H1 (cell line): ENCODE measurements at regions not wholly inside any gene's neighbourhood (a gene's known extent, or its start where the extent isn't known, plus 50 kb on each side); places are given as distances from the start of the nearest gene placed in this dataset.

Source experiments
- CTCF ChIA-PET: fragments of 300-600 bp; sonication (Branson Sonifier 250); formaldehyde crosslinking; loops from one replicate; lab custom pipeline; 2021; ENCODE audit not compliant: partially characterized antibody; lab: Charles Lee
- POLR2A ChIA-PET: fragments of 300-600 bp; sonication (Branson Sonifier 250); formaldehyde crosslinking; loops from one replicate; lab custom pipeline; 2021; ENCODE audit warnings: inconsistent platforms; ENCODE audit not compliant: partially characterized antibody; lab: Charles Lee
- DNase-seq, 2 experiments: peaks; one replicate each; pipeline versions ENCODE4 v3.0.0 to v3.0.0-alpha.2; 2010 to 2022; ENCODE audit warnings: low spot score in 2 of 2, low read depth in 1 of 2, mixed read lengths in 1 of 2
- FAIRE-seq: peaks from 2 replicates; lab custom pipeline; 2011; peaks lifted over from hg19 to GRCh38; lab: Jason Lieb, UNC
- H2AFZ ChIP-seq: 2 replicates; pipeline ENCODE4 v1.8.1; 2012; ENCODE audit warnings: low read length, inconsistent platforms
- H2AK5ac ChIP-seq: 2 replicates; pipeline ENCODE4 v1.6.1; 2013; ENCODE audit warnings: low read depth, low read length
- H2BK120ac ChIP-seq: replicated peaks from 2 replicates; pipeline ENCODE3; 2013; ENCODE audit warnings: low read depth, low read length, inconsistent platforms
- H2BK12ac ChIP-seq: 2 replicates; pipeline ENCODE4 v1.6.1; 2013; ENCODE audit warnings: low read depth, low read length
- H2BK15ac ChIP-seq: 2 replicates; pipeline ENCODE4 v1.6.1; 2013; ENCODE audit warnings: low read length
- H2BK20ac ChIP-seq: 2 replicates; pipeline ENCODE4 v1.6.1; 2013; ENCODE audit warnings: low read length
- H2BK5ac ChIP-seq: 2 replicates; pipeline ENCODE4 v1.6.1; 2013; ENCODE audit warnings: low read depth, low read length
- H3K14ac ChIP-seq: 2 replicates; pipeline ENCODE4 v1.6.1; 2013; ENCODE audit warnings: inconsistent platforms; ENCODE audit not compliant: insufficient read length
- H3K18ac ChIP-seq: 2 replicates; pipeline ENCODE4 v1.6.1; 2013; ENCODE audit warnings: low read length; ENCODE audit errors: extremely low read depth
- H3K23ac ChIP-seq: 2 replicates; pipeline ENCODE4 v1.6.1; 2013; ENCODE audit warnings: inconsistent platforms; ENCODE audit not compliant: insufficient read length
- H3K23me2 ChIP-seq: 2 replicates; pipeline ENCODE4 v1.6.1; 2013; ENCODE audit warnings: low read depth, low read length
- H3K27ac ChIP-seq: 2 replicates; pipeline ENCODE4 v1.6.1; 2011; ENCODE audit warnings: low read depth, low read length, inconsistent platforms
- H3K27me3 ChIP-seq, 4 experiments: replicated peaks in 1 of 4; 1 replicate in 1 of 4; 2 replicates in 3 of 4; pipeline versions ENCODE4 v1.6.1 to v1.8.1; 2011 to 2013; ENCODE audit warnings: low read length in 3 of 4, mild to moderate bottlenecking in 3 of 4, inconsistent platforms in 2 of 4, mixed read lengths in 2 of 4, moderate library complexity in 1 of 4; ENCODE audit not compliant: control insufficient read depth in 3 of 4, insufficient read depth in 3 of 4; ENCODE audit errors: extremely low read depth in 1 of 4
- H3K36me3 ChIP-seq, 4 experiments: 2 replicates each; pipeline versions ENCODE4 v1.6.1 to v1.8.1; 2011 to 2013; ENCODE audit warnings: mild to moderate bottlenecking in 4 of 4, low read length in 3 of 4, moderate library complexity in 2 of 4, control low read depth in 1 of 4, inconsistent platforms in 1 of 4; ENCODE audit not compliant: insufficient read depth in 4 of 4, control insufficient read depth in 2 of 4
- H3K4ac ChIP-seq: replicated peaks from 2 replicates; pipeline ENCODE3; 2013; ENCODE audit warnings: low read length, low read depth, mixed read lengths, inconsistent platforms; ENCODE audit not compliant: insufficient read length
- H3K4me1 ChIP-seq, 4 experiments: replicated peaks in 1 of 4; 1 replicate in 1 of 4; 2 replicates in 3 of 4; pipeline versions ENCODE4 v1.6.1 to v1.8.1; 2011 to 2013; ENCODE audit warnings: low read length in 3 of 4, inconsistent platforms in 2 of 4, mixed read lengths in 1 of 4; ENCODE audit not compliant: insufficient read depth in 4 of 4, control insufficient read depth in 3 of 4
- H3K4me2 ChIP-seq, 2 experiments: 2 replicates each; pipeline versions ENCODE4 v1.6.1 to v1.8.1; 2011 to 2013; ENCODE audit warnings: low read depth in 2 of 2, low read length in 2 of 2, control low read depth in 1 of 2, inconsistent platforms in 1 of 2, mild to moderate bottlenecking in 1 of 2; ENCODE audit not compliant: insufficient read depth in 1 of 2
- H3K4me3 ChIP-seq, 4 experiments: fragments of 200-600, 300-600 bp in 1 of 4; sonication (generic), shearing (Covaris generic), sonication (Bioruptor Twin) in 1 of 4; 2 replicates each; pipeline versions ENCODE4 v1.5.1 to v1.8.1; 2011 to 2016; ENCODE audit warnings: low read length in 4 of 4, low read depth in 3 of 4, control low read depth in 2 of 4, inconsistent platforms in 2 of 4, mild to moderate bottlenecking in 2 of 4, mixed read lengths in 1 of 4, moderate library complexity in 1 of 4; ENCODE audit not compliant: insufficient read depth in 2 of 4; ENCODE audit errors: extremely low read depth in 1 of 4
- H3K56ac ChIP-seq: replicated peaks from 2 replicates; pipeline ENCODE3; 2013; ENCODE audit warnings: low read depth, mild to moderate bottlenecking, mixed read lengths, low read length, inconsistent platforms; ENCODE audit not compliant: insufficient read length
- H3K79me1 ChIP-seq: 2 replicates; pipeline ENCODE4 v1.6.1; 2013; ENCODE audit warnings: low read depth, low read length, control low read depth
- H3K79me2 ChIP-seq, 2 experiments: 2 replicates each; pipeline versions ENCODE4 v1.6.1 to v1.8.1; 2012 to 2013; ENCODE audit warnings: low read length in 2 of 2, mild to moderate bottlenecking in 2 of 2, inconsistent platforms in 1 of 2; ENCODE audit not compliant: insufficient read depth in 2 of 2, control insufficient read depth in 1 of 2
- H3K9ac ChIP-seq, 4 experiments: replicated peaks in 1 of 4; 1 replicate in 1 of 4; 2 replicates in 3 of 4; pipeline versions ENCODE4 v1.6.1 to v1.8.1; 2011 to 2013; ENCODE audit warnings: low read depth in 3 of 4, low read length in 3 of 4, control low read depth in 2 of 4, mild to moderate bottlenecking in 2 of 4, moderate library complexity in 2 of 4, inconsistent platforms in 1 of 4; ENCODE audit errors: extremely low read depth in 1 of 4
- H3K9me3 ChIP-seq, 2 experiments: 2 replicates each; pipeline versions ENCODE4 v1.6.1 to v1.8.1; 2012 to 2013; ENCODE audit warnings: mild to moderate bottlenecking in 2 of 2, moderate library complexity in 2 of 2, control low read depth in 1 of 2, inconsistent platforms in 1 of 2, low read depth in 1 of 2, low read length in 1 of 2, mixed read lengths in 1 of 2; ENCODE audit not compliant: insufficient read depth in 2 of 2
- H4K20me1 ChIP-seq, 2 experiments: replicated peaks in 1 of 2; 2 replicates each; pipeline versions ENCODE3 to v1.8.1; 2011 to 2013; ENCODE audit warnings: inconsistent platforms in 2 of 2, low read length in 2 of 2, mild to moderate bottlenecking in 1 of 2; ENCODE audit not compliant: insufficient read depth in 2 of 2, control insufficient read depth in 1 of 2
- H4K5ac ChIP-seq: 2 replicates; pipeline ENCODE4 v1.6.1; 2013; ENCODE audit warnings: low read length, low read depth, mixed read lengths, inconsistent platforms; ENCODE audit not compliant: insufficient read length
- H4K8ac ChIP-seq: 2 replicates; pipeline ENCODE4 v1.8.0; 2013; ENCODE audit warnings: mild to moderate bottlenecking, moderate library complexity, low read length, inconsistent platforms; ENCODE audit not compliant: insufficient read depth; ENCODE audit errors: extremely low read depth
- H4K91ac ChIP-seq: replicated peaks from 2 replicates; pipeline ENCODE3; 2013; ENCODE audit warnings: low read length, mixed read lengths, inconsistent platforms; ENCODE audit not compliant: insufficient read length
- BACH1 ChIP-seq: IDR thresholded peaks from 2 replicates; pipeline ENCODE4 v1.6.1; 2012; ENCODE audit warnings: low read length, improper control_type of control experiment
- CBX5 ChIP-seq: fragments of 300-800, 300-1000 bp; sonication (generic); IDR thresholded peaks from 2 replicates; pipeline ENCODE4 v1.7.1; 2016; ENCODE audit warnings: antibody characterized with exemption, low read length, low read depth
- CBX8 ChIP-seq: fragments of 300-800, 300-1000 bp; sonication (generic); IDR thresholded peaks from 2 replicates; pipeline ENCODE4 v1.7.1; 2016; ENCODE audit warnings: low read depth, low read length, borderline replicate concordance
- CHD1 ChIP-seq: IDR thresholded peaks from 2 replicates; pipeline ENCODE4 v1.6.1; 2012; ENCODE audit warnings: low read depth, low read length, improper control_type of control experiment
- CTCF ChIP-seq, 3 experiments: IDR thresholded peaks; 1 replicate in 2 of 3; 2 replicates in 1 of 3; pipeline versions ENCODE4 v1.5.1 to v1.6.1; 2011; ENCODE audit warnings: low read length in 3 of 3, mild to moderate bottlenecking in 3 of 3, inconsistent platforms in 2 of 3, low read depth in 1 of 3, moderate library complexity in 1 of 3; ENCODE audit not compliant: insufficient read depth in 1 of 3; ENCODE audit errors: control extremely low read depth in 1 of 3
- FOSL1 ChIP-seq: IDR thresholded peaks from 2 replicates; pipeline ENCODE4 v1.6.1; 2011; ENCODE audit warnings: mild to moderate bottlenecking, low read depth, low read length, moderate library complexity; ENCODE audit not compliant: insufficient read depth
- JUN ChIP-seq: IDR thresholded peaks from 2 replicates; pipeline ENCODE4 v1.6.1; 2011; ENCODE audit warnings: low read depth, mild to moderate bottlenecking, improper control_type of control experiment, low read length
- RBBP5 ChIP-seq: IDR thresholded peaks from 2 replicates; pipeline ENCODE4 v1.7.1; 2012; ENCODE audit warnings: low read depth, mild to moderate bottlenecking, inconsistent platforms, low read length, moderate library complexity, borderline replicate concordance
- SAP30 ChIP-seq: fragments of 300-600 bp; sonication (generic); IDR thresholded peaks from 2 replicates; pipeline ENCODE4 v1.7.1; 2012; ENCODE audit warnings: low read length, moderate library complexity, mild to moderate bottlenecking, inconsistent platforms; ENCODE audit not compliant: insufficient read depth, insufficient replicate concordance
- SIN3A ChIP-seq, 2 experiments: IDR thresholded peaks in 1 of 2; conservative IDR thresholded peaks in 1 of 2; 2 replicates each; pipeline ENCODE4 v1.6.1; 2011 to 2012; ENCODE audit warnings: low read length in 2 of 2, improper control_type of control experiment in 1 of 2, low read depth in 1 of 2, mild to moderate bottlenecking in 1 of 2
- TAF1 ChIP-seq: IDR thresholded peaks from 2 replicates; pipeline ENCODE4 v1.6.1; 2011; ENCODE audit warnings: mild to moderate bottlenecking, low read depth, low read length
- YY1 ChIP-seq: IDR thresholded peaks from 2 replicates; pipeline ENCODE4 v1.6.1; 2011; ENCODE audit warnings: low read depth, mild to moderate bottlenecking, low read length
- WGBS, 2 experiments: shearing (Covaris generic) in 1 of 2; methylation state at CpG; one replicate each; pipeline versions ENCODE4 v1.1.6 to v1.1.7; 2013 to 2015; ENCODE audit warnings: low lambda C conversion rate in 2 of 2, mixed read lengths in 2 of 2, inconsistent platforms in 1 of 2, low coverage in 1 of 2, missing lambda C conversion rate in 1 of 2; ENCODE audit not compliant: insufficient replicate concordance in 2 of 2, insufficient coverage in 1 of 2, insufficient read length in 1 of 2; ENCODE audit errors: extremely low coverage in 1 of 2, missing lambda C conversion rate in 1 of 2; 5-methylcytosine and 5-hydroxymethylcytosine counted together

GRCh38 chr6:113758214-113758613 lies 98.9 kb upstream of the MARCKS start:
- Histone ChIP-seq H2BK20ac (no peak overlapping the region), H4K91ac (no peak overlapping the region), H3K23ac (no peak overlapping the region), H3K79me2 (no peaks in the 10 kb centered on the region), H3K4me3 (no peak overlapping the region), H3K4ac (no peak overlapping the region), H3K9ac (no peak overlapping the region), H2BK5ac (no peak overlapping the region), H3K36me3 (no peaks in the 10 kb centered on the region)
- no peak for DNase-seq
- TF ChIP-seq CHD1 (no peak), TAF1 (no peak), JUN (no peak), CBX8 (no peak), SAP30 (no peak), BACH1 (no peak), YY1 (no peak), CTCF (IDR thresholded peaks at IDR 0.05; ENCODE audit: control extremely low read depth in 1 of 3, insufficient read depth in 1 of 3, low read depth in 1 of 3, low read length in 3 of 3) (no peak), CBX5 (no peak), RBBP5 (no peak), FOSL1 (no peak), SIN3A (conservative IDR thresholded peaks at IDR 0.05 in 1 of 2, IDR thresholded peaks at IDR 0.05 in 1 of 2; ENCODE audit: low read depth in 1 of 2, low read length in 2 of 2) (no peak)
- TF ChIP-seq, all 59 proteins: peak for 0
- no peak overlapping the region for H3K4me2 ChIP-seq
- H3K18ac ChIP-seq, result no peak overlapping the region
- no peak overlapping the region for H3K56ac ChIP-seq
- no peak overlapping the region for H2AK5ac ChIP-seq
- H4K5ac ChIP-seq, result no peak overlapping the region
- ChIA-PET POLR2A (no interaction called here), CTCF (no interaction called here)
- H2BK12ac ChIP-seq, result no peak overlapping the region
- no peaks in the 10 kb centered on the region for H4K20me1 ChIP-seq
- H4K8ac ChIP-seq, result no peak overlapping the region
- no peaks in the 10 kb centered on the region; the same call in 1 of the 2 replicates for H3K23me2 ChIP-seq
- H3K27me3 ChIP-seq, result no peaks in the 10 kb centered on the region
- H3K14ac ChIP-seq, result no peak overlapping the region
- no peak overlapping the region for H3K27ac ChIP-seq
- H3K4me1 ChIP-seq, result no peaks in the 10 kb centered on the region
- WGBS, 2 experiments, result 69% methylated on average over 7 of the region's 7 CpGs; no CpG with 5 or more reads in 1 of the 2 experiments
- FAIRE-seq, result no peak
- no peaks in the 10 kb centered on the region for H3K79me1 ChIP-seq
- H2BK120ac ChIP-seq, result no peak overlapping the region
- H3K9me3 ChIP-seq, result no peaks in the 10 kb centered on the region
- H2AFZ ChIP-seq, result no peak overlapping the region
- H2BK15ac ChIP-seq, result no peak overlapping the region
